MM.1S (cell line): ENCODE measurements at regions not wholly inside any gene's neighbourhood (a gene's known extent, or its start where the extent isn't known, plus 50 kb on each side); places are given as distances from the start of the nearest gene placed in this dataset.

ENCODE experiments used
- EZH2 ChIP-seq: fragments of 300-600 bp; sonication (generic); optimal IDR thresholded peaks from 2 replicates; pipeline ENCODE3; 2017; ENCODE audit warnings: low read depth, mild to moderate bottlenecking, antibody characterized with exemption, low read length, mixed read lengths
- EZH2phosphoT487 ChIP-seq: fragments of 300-600 bp; sonication (generic); IDR thresholded peaks from 2 replicates; pipeline ENCODE4 v1.6.1; 2018; ENCODE audit warnings: antibody characterized with exemption, low read length
- TF ChIP-seq, protein P1 (sequence below): fragments of 300-600 bp; sonication (generic); IDR thresholded peaks from 2 replicates; pipeline ENCODE4 v1.5.1; 2016; ENCODE audit warnings: antibody characterized with exemption, low read length, mixed read lengths

DNA sequence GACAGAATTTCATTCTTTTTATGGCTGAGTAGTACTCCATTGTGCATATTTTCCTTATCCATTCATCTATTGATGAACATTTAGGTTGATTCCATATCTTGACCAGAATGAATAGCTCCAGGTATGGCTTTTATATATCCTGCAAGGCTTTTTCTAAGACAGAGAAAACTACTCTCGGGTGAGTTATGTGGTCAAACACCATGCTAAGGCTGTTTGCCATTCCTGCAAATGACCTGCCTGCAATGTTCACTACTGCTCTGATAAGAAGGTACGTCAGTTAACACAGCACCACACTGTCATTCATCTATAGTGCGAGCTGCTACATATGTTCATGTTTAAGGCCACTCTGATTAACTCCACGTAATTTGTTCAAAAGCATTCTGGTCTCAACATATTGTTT is 256.8 kb upstream of the RGMB start:
- TF ChIP-seq EZH2 (no peak), EZH2phosphoT487 (no peak)
- TF ChIP-seq, protein P1, sequence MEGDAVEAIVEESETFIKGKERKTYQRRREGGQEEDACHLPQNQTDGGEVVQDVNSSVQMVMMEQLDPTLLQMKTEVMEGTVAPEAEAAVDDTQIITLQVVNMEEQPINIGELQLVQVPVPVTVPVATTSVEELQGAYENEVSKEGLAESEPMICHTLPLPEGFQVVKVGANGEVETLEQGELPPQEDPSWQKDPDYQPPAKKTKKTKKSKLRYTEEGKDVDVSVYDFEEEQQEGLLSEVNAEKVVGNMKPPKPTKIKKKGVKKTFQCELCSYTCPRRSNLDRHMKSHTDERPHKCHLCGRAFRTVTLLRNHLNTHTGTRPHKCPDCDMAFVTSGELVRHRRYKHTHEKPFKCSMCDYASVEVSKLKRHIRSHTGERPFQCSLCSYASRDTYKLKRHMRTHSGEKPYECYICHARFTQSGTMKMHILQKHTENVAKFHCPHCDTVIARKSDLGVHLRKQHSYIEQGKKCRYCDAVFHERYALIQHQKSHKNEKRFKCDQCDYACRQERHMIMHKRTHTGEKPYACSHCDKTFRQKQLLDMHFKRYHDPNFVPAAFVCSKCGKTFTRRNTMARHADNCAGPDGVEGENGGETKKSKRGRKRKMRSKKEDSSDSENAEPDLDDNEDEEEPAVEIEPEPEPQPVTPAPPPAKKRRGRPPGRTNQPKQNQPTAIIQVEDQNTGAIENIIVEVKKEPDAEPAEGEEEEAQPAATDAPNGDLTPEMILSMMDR = no peak
